Activated CD4-positive, alpha-beta T cell treated with anti-CD3 and anti-CD28 coated beads for 48 hours (primary cell): ENCODE measurements at regions not wholly inside any gene's neighbourhood (a gene's known extent, or its start where the extent isn't known, plus 50 kb on each side); places are given as distances from the start of the nearest gene placed in this dataset.
"Not testable (repeated sequence)": the region's sequence is repeated elsewhere in the genome, so short reads cannot be mapped to it uniquely, and the experiment has no call there.

Experiments
- DNase-seq: peaks from one replicate; pipeline ENCODE4 v3.0.0-alpha.2; 2020

GRCh38 chr5:109630093-109630492, 59.6 kb upstream of the MAN2A1 start:
- DNase-seq: no peak

- no peak for DNase-seq
Observed at GRCh38 chr5:109628591-109628990, 61.1 kb upstream of the MAN2A1 start.

GRCh38 chr5:109621266-109621665, 68.5 kb upstream of the MAN2A1 start:
- DNase-seq: not testable (repeated sequence)

GRCh38 chr5:109620651-109621050, 69.1 kb upstream of the MAN2A1 start:
- no peak for DNase-seq

GRCh38 chr5:109619606-109620005, 70.1 kb upstream of the MAN2A1 start:
- no peak for DNase-seq

- DNase-seq: no peak
Observed at GRCh38 chr5:109619021-109619460, 70.7 kb upstream of the MAN2A1 start.

GRCh38 chr5:109614981-109615380, 74.7 kb upstream of the MAN2A1 start:
- no peak for DNase-seq

GRCh38 chr5:109614301-109614700, 75.4 kb upstream of the MAN2A1 start:
- DNase-seq: no peak

- no peak for DNase-seq
Observed at GRCh38 chr5:109612278-109612905, 77.3 kb upstream of the MAN2A1 start.

- no peak for DNase-seq
Observed at GRCh38 chr5:109611505-109611904, 78.2 kb upstream of the MAN2A1 start.

- no peak for DNase-seq
Observed at GRCh38 chr5:109611061-109611460, 78.7 kb upstream of the MAN2A1 start.

- no peak for DNase-seq
Observed at GRCh38 chr5:109610581-109610980, 79.1 kb upstream of the MAN2A1 start.

GRCh38 chr5:109605207-109605730, 84.5 kb upstream of the MAN2A1 start:
- DNase-seq: no peak

- no peak for DNase-seq
Observed at GRCh38 chr5:109604758-109605157, 85.0 kb upstream of the MAN2A1 start.

- DNase-seq: no peak
Observed at GRCh38 chr5:109601736-109602135, 88.0 kb upstream of the MAN2A1 start.

GRCh38 chr5:109597893-109598292, 91.8 kb upstream of the MAN2A1 start:
- no peak for DNase-seq

- no peak for DNase-seq
Observed at GRCh38 chr5:109594217-109594616, 95.5 kb upstream of the MAN2A1 start.

- no peak for DNase-seq
Observed at GRCh38 chr5:109590799-109591198, 98.9 kb upstream of the MAN2A1 start.

GRCh38 chr5:109589986-109590385, 99.7 kb upstream of the MAN2A1 start:
- no peak for DNase-seq

- DNase-seq: no peak
Observed at GRCh38 chr5:109589239-109589638, 100.5 kb upstream of the MAN2A1 start.

GRCh38 chr5:109588281-109589035, 101.3 kb upstream of the MAN2A1 start:
- DNase-seq: no peak

GRCh38 chr5:109584986-109585599, 104.6 kb upstream of the MAN2A1 start:
- DNase-seq: no peak

- DNase-seq: no peak
Observed at GRCh38 chr5:109580225-109580624, 109.5 kb upstream of the MAN2A1 start.

- DNase-seq: no peak
Observed at GRCh38 chr5:109575506-109575905, 114.2 kb upstream of the MAN2A1 start.
